OCI-LY3 (cell line): ENCODE measurements at regions not wholly inside any gene's neighbourhood (a gene's known extent, or its start where the extent isn't known, plus 50 kb on each side); places are given as distances from the start of the nearest gene placed in this dataset.
"Not testable (repeated sequence)": the region's sequence is repeated elsewhere in the genome, so short reads cannot be mapped to it uniquely, and the experiment has no call there.

Source experiments
- H2AFZ ChIP-seq: fragments of 200-600, 300-600 bp; shearing (Covaris generic); 2 replicates; pipeline ENCODE4 v1.6.0; 2014; ENCODE audit warnings: antibody characterized with exemption, low read depth, low read length
- H3K27ac ChIP-seq: fragments of 200-600, 300-600 bp; sonication (generic); 2 replicates; pipeline ENCODE4 v1.5.1; 2014; ENCODE audit warnings: mild to moderate bottlenecking, low read length, moderate library complexity, mixed read lengths
- H3K27me3 ChIP-seq: fragments of 200-600, 300-600 bp; sonication (generic); 2 replicates; pipeline ENCODE4 v1.6.1; 2014; ENCODE audit warnings: low read depth, low read length, mixed read lengths
- H3K36me3 ChIP-seq: fragments of 200-600, 300-600 bp; sonication (generic); replicated peaks from 2 replicates; pipeline ENCODE3; 2014; ENCODE audit warnings: low read depth, low read length, mixed read lengths
- H3K4me1 ChIP-seq: fragments of 300-600, 200-600 bp; sonication (generic); 2 replicates; pipeline ENCODE4 v1.6.1; 2014; ENCODE audit warnings: low read length, mixed read lengths
- H3K4me2 ChIP-seq: fragments of 200-600, 300-600 bp; sonication (generic); 2 replicates; pipeline ENCODE4 v1.6.1; 2014; ENCODE audit warnings: low read length, mixed read lengths
- H3K4me3 ChIP-seq: fragments of 300-600, 200-600 bp; sonication (generic); 2 replicates; pipeline ENCODE4 v1.5.1; 2014; ENCODE audit warnings: antibody characterized with exemption, mild to moderate bottlenecking, low read length, moderate library complexity
- H3K79me2 ChIP-seq: fragments of 300-600, 200-600 bp; shearing (Covaris generic); 2 replicates; pipeline ENCODE4 v1.6.1; 2014; ENCODE audit warnings: mild to moderate bottlenecking, low read length, mixed read lengths
- H3K9ac ChIP-seq: fragments of 300-600, 200-600 bp; shearing (Covaris generic); 2 replicates; pipeline ENCODE4 v1.6.0; 2014; ENCODE audit warnings: mild to moderate bottlenecking, low read length, moderate library complexity
- H3K9me3 ChIP-seq: fragments of 200-600, 300-600 bp; shearing (Covaris generic); 2 replicates; pipeline ENCODE4 v1.6.1; 2014; ENCODE audit warnings: low read length, mixed read lengths; ENCODE audit not compliant: insufficient read depth
- H4K20me1 ChIP-seq: fragments of 200-600, 300-600 bp; sonication (generic); 2 replicates; pipeline ENCODE4 v1.6.1; 2016; ENCODE audit warnings: low read length, mixed read lengths; ENCODE audit not compliant: insufficient read depth
- CTCF ChIP-seq: fragments of 200-600, 300-600 bp; sonication (generic); IDR thresholded peaks from 2 replicates; pipeline ENCODE4 v1.5.1; 2014; ENCODE audit warnings: antibody characterized with exemption, low read length, low read depth
- EZH2phosphoT487 ChIP-seq: fragments of 200-600 bp; shearing (Covaris generic); IDR thresholded peaks from 2 replicates; pipeline ENCODE4 v1.6.1; 2018; ENCODE audit warnings: antibody characterized with exemption, mixed run types, low read depth

- H3K36me3 ChIP-seq, result no peaks in the 10 kb centered on the region
- H3K4me2 ChIP-seq, result no peak overlapping the region
These were observed 499.1 kb upstream of the GRIN3A start for GRCh38 chr9:102237520-102237919.

GRCh38 chr9:102237094-102237493 is 498.6 kb upstream of the GRIN3A start:
- no peak overlapping the region for H3K9ac ChIP-seq
- no peaks in the 10 kb centered on the region; the same call in 1 of the 2 replicates for H3K4me1 ChIP-seq
- H3K9me3 ChIP-seq, result no peaks in the 10 kb centered on the region
- H4K20me1 ChIP-seq, result no peaks in the 10 kb centered on the region
- no peaks in the 10 kb centered on the region for H3K36me3 ChIP-seq
- no peaks in the 10 kb centered on the region for H3K27me3 ChIP-seq
- H3K27ac ChIP-seq, result no peak overlapping the region
- no peak overlapping the region for H3K4me3 ChIP-seq
- no peaks in the 10 kb centered on the region for H3K79me2 ChIP-seq
- H2AFZ ChIP-seq, result no peak overlapping the region
- no peak overlapping the region for H3K4me2 ChIP-seq
- TF ChIP-seq EZH2phosphoT487 (no peak), CTCF (no peak)

More at GRCh38 chr9:102237520-102237919, 499.1 kb upstream of the GRIN3A start:
- Histone ChIP-seq H3K9ac (no peak overlapping the region), H2AFZ (no peak overlapping the region), H3K27me3 (no peaks in the 10 kb centered on the region), H3K27ac (no peak overlapping the region), H3K4me1 (no peaks in the 10 kb centered on the region; the same call in 1 of the 2 replicates), H3K79me2 (no peaks in the 10 kb centered on the region), H3K9me3 (no peaks in the 10 kb centered on the region), H4K20me1 (no peaks in the 10 kb centered on the region), H3K4me3 (no peak overlapping the region)
- no peak for TF ChIP-seq CTCF
- TF ChIP-seq EZH2phosphoT487, result no peak

- not testable (repeated sequence) for H3K9ac ChIP-seq, H3K27me3 ChIP-seq, H4K20me1 ChIP-seq, H3K9me3 ChIP-seq, H2AFZ ChIP-seq, H3K4me1 ChIP-seq, H3K36me3 ChIP-seq, H3K79me2 ChIP-seq, H3K4me2 ChIP-seq, H3K4me3 ChIP-seq, H3K27ac ChIP-seq
These were observed 489.0 kb upstream of the GRIN3A start for GRCh38 chr9:102227416-102227815.

- Histone ChIP-seq H3K9me3 (no peaks in the 10 kb centered on the region), H3K4me2 (no peak overlapping the region), H3K9ac (no peak overlapping the region), H3K4me3 (no peak overlapping the region), H3K4me1 (no peaks in the 10 kb centered on the region), H3K79me2 (no peaks in the 10 kb centered on the region), H3K36me3 (no peaks in the 10 kb centered on the region), H3K27ac (no peak overlapping the region), H2AFZ (no peak overlapping the region), H4K20me1 (no peaks in the 10 kb centered on the region), H3K27me3 (no peaks in the 10 kb centered on the region)
- no peak for TF ChIP-seq EZH2phosphoT487
- TF ChIP-seq CTCF, result no peak
These were observed 487.5 kb upstream of the GRIN3A start for GRCh38 chr9:102225841-102226441.

GRCh38 chr9:102223320-102224136 is 485.1 kb upstream of the GRIN3A start:
- not testable (repeated sequence) for H3K36me3 ChIP-seq, H3K9ac ChIP-seq, H3K4me1 ChIP-seq, H3K27ac ChIP-seq, H2AFZ ChIP-seq, H3K79me2 ChIP-seq, H3K4me3 ChIP-seq, H3K9me3 ChIP-seq, H3K4me2 ChIP-seq, H3K27me3 ChIP-seq, H4K20me1 ChIP-seq
